ENCODE measurements at regions not wholly inside any gene's neighbourhood (a gene's known extent, or its start where the extent isn't known, plus 50 kb on each side); places are given as distances from the start of the nearest gene placed in this dataset.
"Not testable (repeated sequence)": the region's sequence is repeated elsewhere in the genome, so short reads cannot be mapped to it uniquely, and the experiment has no call there.

GRCh38 chr7:69311489-69311888 is 286.8 kb upstream of the AUTS2 start:
- H3K36me3 ChIP-seq (ENCODE audit: control insufficient read depth, insufficient read depth, low read length) = no peaks in the 10 kb centered on the region
- H3K18ac ChIP-seq (ENCODE audit: low read length) = no peak overlapping the region
- no peak overlapping the region for H2AK5ac ChIP-seq (ENCODE audit: low read length)
- no peak overlapping the region for H2BK15ac ChIP-seq (replicated peaks; ENCODE audit: low read depth)
- H3K79me2 ChIP-seq (ENCODE audit: control insufficient read depth, insufficient read depth, low read length) = no peaks in the 10 kb centered on the region
- H3K79me1 ChIP-seq (ENCODE audit: low read length) = no peaks in the 10 kb centered on the region
- no peak overlapping the region for H2BK120ac ChIP-seq (ENCODE audit: low read depth, low read length)
- H3K27ac ChIP-seq (ENCODE audit: low read depth, low read length) = no peak overlapping the region
- WGBS (ENCODE audit: extremely low coverage, insufficient coverage, low lambda C conversion rate) = no CpG with 5 or more reads among the region's 1 CpG
- H3K4ac ChIP-seq (ENCODE audit: low read depth, low read length) = no peak overlapping the region
- H3K56ac ChIP-seq (ENCODE audit: low read length) = no peak overlapping the region
- H4K5ac ChIP-seq (ENCODE audit: low read length) = no peak overlapping the region
- H3K23ac ChIP-seq (ENCODE audit: low read length) = no peak overlapping the region
- no peak overlapping the region for H3K4me3 ChIP-seq (ENCODE audit: low read length)
- no peaks in the 10 kb centered on the region for H3K27me3 ChIP-seq (ENCODE audit: insufficient read depth, low read length, poor library complexity)
- H2BK5ac ChIP-seq (ENCODE audit: low read length) = no peak overlapping the region
- no peak for DNase-seq
- no peak overlapping the region for H4K8ac ChIP-seq (ENCODE audit: low read depth, low read length)
- no peak overlapping the region for H3K9ac ChIP-seq (ENCODE audit: low read length)
- H3K4me2 ChIP-seq (ENCODE audit: low read length) = no peak overlapping the region
- no peaks in the 10 kb centered on the region for H3K4me1 ChIP-seq (ENCODE audit: control insufficient read depth, low read depth, low read length)

GRCh38 chr7:69313852-69314251 is 284.4 kb upstream of the AUTS2 start:
- H3K4me3 ChIP-seq (ENCODE audit: low read length); H3K27me3 ChIP-seq (ENCODE audit: insufficient read depth, low read length, poor library complexity); H3K4me2 ChIP-seq (ENCODE audit: low read length); H3K9ac ChIP-seq (ENCODE audit: low read length); H4K5ac ChIP-seq (ENCODE audit: low read length); H3K23ac ChIP-seq (ENCODE audit: low read length); H3K79me1 ChIP-seq (ENCODE audit: low read length); H3K27ac ChIP-seq (ENCODE audit: low read depth, low read length); H3K56ac ChIP-seq (ENCODE audit: low read length); H2BK5ac ChIP-seq (ENCODE audit: low read length); H2AK5ac ChIP-seq (ENCODE audit: low read length); DNase-seq; H4K8ac ChIP-seq (ENCODE audit: low read depth, low read length); H2BK120ac ChIP-seq (ENCODE audit: low read depth, low read length); H3K18ac ChIP-seq (ENCODE audit: low read length); H3K79me2 ChIP-seq (ENCODE audit: control insufficient read depth, insufficient read depth, low read length); H3K4ac ChIP-seq (ENCODE audit: low read depth, low read length); H3K4me1 ChIP-seq (ENCODE audit: control insufficient read depth, low read depth, low read length); H3K36me3 ChIP-seq (ENCODE audit: control insufficient read depth, insufficient read depth, low read length); H2BK15ac ChIP-seq (replicated peaks; ENCODE audit: low read depth): not testable (repeated sequence)
- no CpG with 5 or more reads among the region's 4 CpGs for WGBS (ENCODE audit: extremely low coverage, insufficient coverage, low lambda C conversion rate)

GRCh38 chr7:69318794-69319193 is 279.5 kb upstream of the AUTS2 start:
- H3K4me1 ChIP-seq (ENCODE audit: control insufficient read depth, low read depth, low read length) = no peaks in the 10 kb centered on the region
- WGBS (ENCODE audit: extremely low coverage, insufficient coverage, low lambda C conversion rate) = no CpG with 5 or more reads among the region's 10 CpGs
- DNase-seq = peak; percentile 40
- no peak overlapping the region for H4K8ac ChIP-seq (ENCODE audit: low read depth, low read length)
- H3K4ac ChIP-seq (ENCODE audit: low read depth, low read length) = no peak overlapping the region
- no peak overlapping the region for H3K9ac ChIP-seq (ENCODE audit: low read length)
- no peak overlapping the region for H3K27ac ChIP-seq (ENCODE audit: low read depth, low read length)
- H3K23ac ChIP-seq (ENCODE audit: low read length) = no peak overlapping the region
- no peak overlapping the region for H3K4me3 ChIP-seq (ENCODE audit: low read length)
- no peak overlapping the region for H3K56ac ChIP-seq (ENCODE audit: low read length)
- H2BK5ac ChIP-seq (ENCODE audit: low read length) = no peak overlapping the region
- no peak overlapping the region for H3K18ac ChIP-seq (ENCODE audit: low read length)
- H2BK15ac ChIP-seq (replicated peaks; ENCODE audit: low read depth) = no peak overlapping the region
- H3K27me3 ChIP-seq (ENCODE audit: insufficient read depth, low read length, poor library complexity) = no peaks in the 10 kb centered on the region
- no peak overlapping the region for H4K5ac ChIP-seq (ENCODE audit: low read length)
- H3K79me2 ChIP-seq (ENCODE audit: control insufficient read depth, insufficient read depth, low read length) = no peaks in the 10 kb centered on the region
- H2BK120ac ChIP-seq (ENCODE audit: low read depth, low read length) = no peak overlapping the region
- H2AK5ac ChIP-seq (ENCODE audit: low read length) = no peak overlapping the region
- H3K79me1 ChIP-seq (ENCODE audit: low read length) = no peaks in the 10 kb centered on the region
- no peak overlapping the region for H3K4me2 ChIP-seq (ENCODE audit: low read length)
- no peaks in the 10 kb centered on the region for H3K36me3 ChIP-seq (ENCODE audit: control insufficient read depth, insufficient read depth, low read length)

GRCh38 chr7:69328516-69328915 is 269.8 kb upstream of the AUTS2 start:
- H2BK120ac ChIP-seq (ENCODE audit: low read depth, low read length) = no peak overlapping the region
- no peak overlapping the region for H3K4me2 ChIP-seq (ENCODE audit: low read length)
- no peak overlapping the region for H3K18ac ChIP-seq (ENCODE audit: low read length)
- H3K4me1 ChIP-seq (ENCODE audit: control insufficient read depth, low read depth, low read length) = no peaks in the 10 kb centered on the region
- no CpG with 5 or more reads among the region's 5 CpGs for WGBS (ENCODE audit: extremely low coverage, insufficient coverage, low lambda C conversion rate)
- no peak overlapping the region for H2BK5ac ChIP-seq (ENCODE audit: low read length)
- H4K8ac ChIP-seq (ENCODE audit: low read depth, low read length) = no peak overlapping the region
- DNase-seq = no peak
- no peak overlapping the region for H3K27ac ChIP-seq (ENCODE audit: low read depth, low read length)
- H3K4ac ChIP-seq (ENCODE audit: low read depth, low read length) = no peak overlapping the region
- H3K9ac ChIP-seq (ENCODE audit: low read length) = no peak overlapping the region
- H3K79me1 ChIP-seq (ENCODE audit: low read length) = no peaks in the 10 kb centered on the region
- no peak overlapping the region for H4K5ac ChIP-seq (ENCODE audit: low read length)
- no peak overlapping the region for H3K4me3 ChIP-seq (ENCODE audit: low read length)
- no peak overlapping the region for H3K23ac ChIP-seq (ENCODE audit: low read length)
- no peak overlapping the region for H3K56ac ChIP-seq (ENCODE audit: low read length)
- H3K27me3 ChIP-seq (ENCODE audit: insufficient read depth, low read length, poor library complexity) = no peaks in the 10 kb centered on the region
- no peaks in the 10 kb centered on the region for H3K79me2 ChIP-seq (ENCODE audit: control insufficient read depth, insufficient read depth, low read length)
- H2AK5ac ChIP-seq (ENCODE audit: low read length) = no peak overlapping the region
- H2BK15ac ChIP-seq (replicated peaks; ENCODE audit: low read depth) = no peak overlapping the region
- no peaks in the 10 kb centered on the region for H3K36me3 ChIP-seq (ENCODE audit: control insufficient read depth, insufficient read depth, low read length)

DNA sequence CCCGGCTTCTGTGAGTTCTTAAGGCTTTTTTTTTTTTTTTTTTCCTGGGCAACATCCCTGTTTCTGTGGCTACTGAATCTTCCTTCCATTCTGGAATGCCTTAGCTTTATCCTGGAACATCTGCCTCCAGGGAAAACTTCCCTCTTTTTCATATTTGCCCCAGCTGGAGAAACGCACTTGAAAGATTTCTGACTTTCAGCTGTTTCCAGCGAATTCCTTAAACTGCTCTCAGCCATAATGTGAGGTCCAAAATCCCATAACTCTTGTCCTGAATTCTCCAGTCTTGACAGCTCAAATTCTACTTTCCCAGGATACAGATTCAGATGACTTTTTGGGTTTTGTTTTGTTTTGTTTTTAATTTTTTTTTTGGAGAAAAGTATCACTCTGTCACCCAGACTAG is 263.6 kb upstream of the AUTS2 start:
- WGBS (ENCODE audit: extremely low coverage, insufficient coverage, low lambda C conversion rate) = no CpG with 5 or more reads among the region's 3 CpGs

DNA sequence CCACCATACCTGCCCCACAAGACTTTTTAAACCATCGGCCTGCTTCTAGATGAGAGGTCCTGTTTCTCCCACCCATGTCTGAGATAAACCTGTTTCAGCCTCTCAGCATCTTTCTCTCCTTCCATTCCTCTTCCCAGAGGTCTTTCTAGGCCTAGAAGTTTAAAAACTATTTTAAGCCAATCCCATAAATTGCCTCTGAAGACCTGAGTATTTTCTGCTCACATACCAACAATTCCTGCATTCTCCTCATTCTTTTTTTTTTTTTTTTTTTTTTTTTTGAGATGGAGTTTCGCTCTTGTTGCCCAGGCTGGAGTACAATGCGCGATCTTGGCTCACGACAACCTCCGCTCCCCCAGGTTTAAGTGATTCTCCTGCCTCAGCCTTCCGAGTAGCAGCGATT is 262.9 kb upstream of the AUTS2 start:
- Histone ChIP-seq H2BK15ac (replicated peaks; ENCODE audit: low read depth) (no peak overlapping the region), H3K27ac (ENCODE audit: low read depth, low read length) (no peak overlapping the region), H3K4me1 (ENCODE audit: control insufficient read depth, low read depth, low read length) (no peaks in the 10 kb centered on the region), H4K5ac (ENCODE audit: low read length) (no peak overlapping the region), H3K56ac (ENCODE audit: low read length) (no peak overlapping the region), H2AK5ac (ENCODE audit: low read length) (no peak overlapping the region), H3K9ac (ENCODE audit: low read length) (no peak overlapping the region), H3K27me3 (ENCODE audit: insufficient read depth, low read length, poor library complexity) (no peaks in the 10 kb centered on the region), H3K79me2 (ENCODE audit: control insufficient read depth, insufficient read depth, low read length) (no peaks in the 10 kb centered on the region), H3K4me3 (ENCODE audit: low read length) (no peak overlapping the region), H3K4me2 (ENCODE audit: low read length) (no peak overlapping the region), H3K79me1 (ENCODE audit: low read length) (no peaks in the 10 kb centered on the region), H4K8ac (ENCODE audit: low read depth, low read length) (no peak overlapping the region), H2BK5ac (ENCODE audit: low read length) (no peak overlapping the region), H3K4ac (ENCODE audit: low read depth, low read length) (no peak overlapping the region), H3K18ac (ENCODE audit: low read length) (no peak overlapping the region), H3K36me3 (ENCODE audit: control insufficient read depth, insufficient read depth, low read length) (no peaks in the 10 kb centered on the region), H2BK120ac (ENCODE audit: low read depth, low read length) (no peak overlapping the region), H3K23ac (ENCODE audit: low read length) (no peak overlapping the region)
- no CpG with 5 or more reads among the region's 8 CpGs for WGBS (ENCODE audit: extremely low coverage, insufficient coverage, low lambda C conversion rate)
- peak; percentile 54 for DNase-seq

More for the DNA sequence above, 263.6 kb upstream of the AUTS2 start:
- H4K5ac ChIP-seq (ENCODE audit: low read length) = no peak overlapping the region
- H3K27ac ChIP-seq (ENCODE audit: low read depth, low read length) = no peak overlapping the region
- H3K23ac ChIP-seq (ENCODE audit: low read length) = no peak overlapping the region
- H4K8ac ChIP-seq (ENCODE audit: low read depth, low read length) = no peak overlapping the region
- H3K4ac ChIP-seq (ENCODE audit: low read depth, low read length) = no peak overlapping the region
- no peak overlapping the region for H2BK5ac ChIP-seq (ENCODE audit: low read length)
- H3K56ac ChIP-seq (ENCODE audit: low read length) = no peak overlapping the region
- H3K79me2 ChIP-seq (ENCODE audit: control insufficient read depth, insufficient read depth, low read length) = no peaks in the 10 kb centered on the region
- H3K27me3 ChIP-seq (ENCODE audit: insufficient read depth, low read length, poor library complexity) = no peaks in the 10 kb centered on the region
- no peaks in the 10 kb centered on the region for H3K79me1 ChIP-seq (ENCODE audit: low read length)
- no peak overlapping the region for H2AK5ac ChIP-seq (ENCODE audit: low read length)
- DNase-seq = no peak
- no peak overlapping the region for H3K4me2 ChIP-seq (ENCODE audit: low read length)
- no peak overlapping the region for H2BK15ac ChIP-seq (replicated peaks; ENCODE audit: low read depth)
- H3K4me3 ChIP-seq (ENCODE audit: low read length) = no peak overlapping the region
- H3K9ac ChIP-seq (ENCODE audit: low read length) = no peak overlapping the region
- no peak overlapping the region for H2BK120ac ChIP-seq (ENCODE audit: low read depth, low read length)
- no peaks in the 10 kb centered on the region for H3K36me3 ChIP-seq (ENCODE audit: control insufficient read depth, insufficient read depth, low read length)
- H3K18ac ChIP-seq (ENCODE audit: low read length) = no peak overlapping the region
- H3K4me1 ChIP-seq (ENCODE audit: control insufficient read depth, low read depth, low read length) = no peaks in the 10 kb centered on the region
